AG09309 (cell line): ENCODE measurements at regions not wholly inside any gene's neighbourhood (a gene's known extent, or its start where the extent isn't known, plus 50 kb on each side); places are given as distances from the start of the nearest gene placed in this dataset.

Source experiments
- DNase-seq: peaks from one replicate; pipeline ENCODE4 v3.0.0-alpha.2; 2010; ENCODE audit warnings: low read depth
- H3K4me3 ChIP-seq: 2 replicates; pipeline ENCODE4 v1.5.1; 2011; ENCODE audit warnings: mild to moderate bottlenecking, low read depth, low read length, moderate library complexity; ENCODE audit not compliant: control insufficient read depth
- TF ChIP-seq, protein P1 (sequence below): IDR thresholded peaks from 2 replicates; pipeline ENCODE4 v1.5.1; 2011; ENCODE audit warnings: mild to moderate bottlenecking, low read depth, low read length, inconsistent platforms; ENCODE audit not compliant: insufficient read depth, control insufficient read depth; ENCODE audit errors: missing control alignments

DNA sequence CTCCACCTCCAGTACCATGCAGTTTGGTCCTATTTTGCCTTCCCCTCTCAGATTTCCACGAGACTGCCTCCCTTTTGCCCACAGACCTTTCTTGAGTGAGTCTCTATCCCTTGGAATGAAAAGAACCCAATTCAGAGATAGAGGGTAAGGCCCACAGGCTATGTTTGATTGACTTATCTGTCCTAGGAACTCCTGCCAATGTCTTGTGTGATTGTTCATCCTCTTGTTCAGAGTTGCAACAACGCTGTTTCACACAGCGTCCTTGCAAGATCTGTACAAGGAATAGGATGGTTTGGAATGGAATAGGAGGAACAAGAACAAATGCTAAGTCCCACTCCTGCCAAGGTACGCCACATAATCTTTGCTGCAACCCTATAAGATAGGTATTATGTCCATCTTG, 142.2 kb upstream of the ABCA1 start:
- H3K4me3 ChIP-seq = no peak overlapping the region
- TF ChIP-seq, protein P1, sequence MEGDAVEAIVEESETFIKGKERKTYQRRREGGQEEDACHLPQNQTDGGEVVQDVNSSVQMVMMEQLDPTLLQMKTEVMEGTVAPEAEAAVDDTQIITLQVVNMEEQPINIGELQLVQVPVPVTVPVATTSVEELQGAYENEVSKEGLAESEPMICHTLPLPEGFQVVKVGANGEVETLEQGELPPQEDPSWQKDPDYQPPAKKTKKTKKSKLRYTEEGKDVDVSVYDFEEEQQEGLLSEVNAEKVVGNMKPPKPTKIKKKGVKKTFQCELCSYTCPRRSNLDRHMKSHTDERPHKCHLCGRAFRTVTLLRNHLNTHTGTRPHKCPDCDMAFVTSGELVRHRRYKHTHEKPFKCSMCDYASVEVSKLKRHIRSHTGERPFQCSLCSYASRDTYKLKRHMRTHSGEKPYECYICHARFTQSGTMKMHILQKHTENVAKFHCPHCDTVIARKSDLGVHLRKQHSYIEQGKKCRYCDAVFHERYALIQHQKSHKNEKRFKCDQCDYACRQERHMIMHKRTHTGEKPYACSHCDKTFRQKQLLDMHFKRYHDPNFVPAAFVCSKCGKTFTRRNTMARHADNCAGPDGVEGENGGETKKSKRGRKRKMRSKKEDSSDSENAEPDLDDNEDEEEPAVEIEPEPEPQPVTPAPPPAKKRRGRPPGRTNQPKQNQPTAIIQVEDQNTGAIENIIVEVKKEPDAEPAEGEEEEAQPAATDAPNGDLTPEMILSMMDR = no peak

GRCh38 chr9:105072476-105072875, 144.5 kb upstream of the ABCA1 start:
- TF ChIP-seq, protein P1 = no peak
- no peak overlapping the region for H3K4me3 ChIP-seq
- DNase-seq = no peak

More for the DNA sequence above, 142.2 kb upstream of the ABCA1 start:
- no peak for DNase-seq

DNA sequence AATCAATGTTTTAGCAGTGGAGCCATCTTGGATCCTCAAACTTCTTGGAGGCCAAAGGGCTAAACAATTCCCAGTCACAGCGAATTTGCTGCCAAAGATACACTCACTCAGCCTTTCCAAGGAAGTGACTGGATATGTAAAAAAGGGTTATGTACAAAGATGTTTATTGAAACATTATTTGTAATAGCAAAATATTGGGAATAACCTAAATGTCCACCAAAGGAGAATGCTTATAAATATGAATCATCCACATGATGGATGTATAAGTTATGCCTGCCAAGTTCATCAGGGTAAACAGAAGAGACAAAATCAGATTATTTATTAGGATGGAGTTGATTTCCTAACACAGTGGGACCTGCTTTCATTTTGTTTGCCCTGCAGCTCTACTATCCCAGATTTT, 145.2 kb upstream of the ABCA1 start:
- TF ChIP-seq, protein P1 = no peak
- DNase-seq = no peak
- H3K4me3 ChIP-seq = no peak overlapping the region

GRCh38 chr9:105074491-105074890, 146.5 kb upstream of the ABCA1 start:
- TF ChIP-seq, protein P1 = no peak
- H3K4me3 ChIP-seq = no peak overlapping the region
- DNase-seq = no peak

DNA sequence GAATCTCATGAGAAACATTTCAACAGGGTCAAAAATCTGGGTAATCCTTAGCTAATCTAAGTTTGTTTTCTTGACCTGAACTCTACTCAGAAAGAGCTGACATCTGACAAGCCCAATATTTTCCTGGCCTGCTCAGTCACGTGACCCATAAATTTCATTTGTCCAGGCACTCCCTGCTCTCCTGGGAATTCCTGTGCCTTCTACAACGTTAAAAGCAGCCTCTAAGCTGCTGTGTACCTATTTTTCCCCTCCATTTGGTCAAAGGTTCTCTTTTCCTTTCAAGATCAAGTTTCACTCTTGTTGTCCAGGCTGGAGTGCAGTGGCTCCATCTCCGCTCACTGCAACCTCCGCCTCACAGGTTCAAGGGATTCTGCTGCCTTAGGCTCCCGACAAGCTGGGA, 148.8 kb upstream of the ABCA1 start:
- TF ChIP-seq, protein P1 = no peak
- DNase-seq = no peak
- H3K4me3 ChIP-seq = no peak overlapping the region

DNA sequence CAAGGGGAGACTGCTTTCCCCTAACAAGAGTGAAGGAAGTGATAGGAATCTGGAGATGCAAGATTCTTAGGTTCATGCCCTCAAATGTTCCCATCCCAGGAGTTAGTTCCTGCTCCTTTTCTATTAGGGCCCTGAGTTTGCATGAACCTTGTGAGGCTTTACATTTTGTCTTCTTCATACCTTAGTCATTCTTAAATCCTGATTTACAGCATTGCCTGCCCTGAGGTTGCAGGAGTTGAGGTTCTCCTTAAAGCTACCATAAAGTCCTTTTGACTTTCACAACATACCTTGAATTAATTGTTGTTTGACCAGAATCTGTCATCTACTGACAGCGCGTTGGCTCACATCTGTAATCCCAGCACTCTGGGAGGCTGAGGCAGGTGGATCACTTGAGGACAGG, 151.5 kb upstream of the ABCA1 start:
- no peak overlapping the region for H3K4me3 ChIP-seq
- DNase-seq = no peak
- TF ChIP-seq, protein P1 = no peak

GRCh38 chr9:105082843-105083242, 154.9 kb upstream of the ABCA1 start:
- H3K4me3 ChIP-seq = no peak overlapping the region
- TF ChIP-seq, protein P1 = no peak
- no peak for DNase-seq
